ENCODE measurements at regions not wholly inside any gene's neighbourhood (a gene's known extent, or its start where the extent isn't known, plus 50 kb on each side); places are given as distances from the start of the nearest gene placed in this dataset.
A peak's percentile ranks its signal among the peaks of the same experiment; 100 is the strongest.

GRCh38 chr4:41406113-41406516, 131.8 kb upstream of the LIMCH1 start:
- TF ChIP-seq CTCF (IDR thresholded peaks at IDR 0.05) (no peak), POLR2A (IDR thresholded peaks at IDR 0.05) (no peak), POLR2AphosphoS5 (IDR thresholded peaks at IDR 0.05) (peak; percentile 37)

All from prostate gland (tissue), 2 donors.